Stimulated activated CD4-positive, alpha-beta T cell treated with anti-CD3 and anti-CD28 coated beads, Interleukin-4, amount 100 ng/mL, for 48 hours (primary cell): ENCODE measurements at regions not wholly inside any gene's neighbourhood (a gene's known extent, or its start where the extent isn't known, plus 50 kb on each side); places are given as distances from the start of the nearest gene placed in this dataset.
"Not testable (repeated sequence)": the region's sequence is repeated elsewhere in the genome, so short reads cannot be mapped to it uniquely, and the experiment has no call there.

Experiments
- DNase-seq, 2 donors: peaks; one replicate each; pipeline ENCODE4 v3.0.0-alpha.2; 2020; ENCODE audit warnings: low read depth in 2 of 2

DNA sequence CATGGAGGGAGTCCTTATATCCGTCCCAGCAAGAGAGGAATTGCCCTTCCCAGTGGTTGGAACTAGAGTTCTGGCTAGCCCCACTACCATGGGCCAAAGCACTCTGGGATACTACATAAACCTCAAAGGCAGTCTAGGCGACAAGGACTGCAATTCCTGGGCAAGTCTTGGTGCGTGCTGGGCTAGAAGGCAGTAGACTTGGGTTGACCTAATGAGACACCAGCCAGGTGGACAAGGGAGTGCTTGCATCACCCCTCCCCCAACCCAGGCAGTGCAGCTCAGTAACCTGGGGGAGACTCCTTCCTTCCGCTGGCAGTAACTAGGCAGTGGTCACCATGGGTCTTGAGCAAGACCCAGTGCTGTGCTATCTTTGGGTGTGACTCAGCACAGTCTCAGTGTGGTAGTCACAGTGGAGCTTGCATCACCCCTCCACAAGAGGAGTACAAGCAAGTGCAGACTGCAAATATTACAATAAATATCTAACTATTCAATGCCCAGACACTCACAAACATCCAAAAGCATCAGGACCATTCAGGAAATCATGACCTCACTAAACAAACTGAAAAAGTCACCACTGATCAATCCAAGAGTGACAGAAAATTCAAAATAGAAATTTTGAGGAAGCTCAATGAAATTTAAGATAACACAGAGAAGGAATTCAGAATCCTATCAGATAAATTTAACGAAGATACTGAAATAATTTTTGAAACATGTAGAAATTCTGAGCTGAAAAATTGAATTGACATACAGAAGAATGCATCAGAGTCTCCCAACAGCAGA is 84.7 kb upstream of the LYPLAL1 start:
- no peak for DNase-seq

DNA sequence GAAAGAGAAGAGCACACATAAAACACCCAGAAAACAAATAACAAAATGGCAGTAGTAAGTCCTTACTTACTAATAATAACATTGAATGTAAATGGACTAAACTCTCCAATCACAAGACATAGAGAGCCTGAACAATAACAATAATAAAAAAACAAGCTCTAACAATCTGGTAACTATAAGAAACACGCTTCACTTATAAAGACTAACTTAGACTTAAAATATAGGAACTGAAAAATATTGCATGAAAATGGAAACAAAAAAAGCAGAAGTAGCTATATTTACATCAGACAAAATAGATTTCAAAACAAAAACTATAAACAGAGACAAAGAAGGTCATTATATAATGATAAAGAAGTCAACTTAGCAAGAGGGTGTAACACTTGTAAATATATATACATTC is 83.1 kb upstream of the LYPLAL1 start:
- no peak for DNase-seq

DNA sequence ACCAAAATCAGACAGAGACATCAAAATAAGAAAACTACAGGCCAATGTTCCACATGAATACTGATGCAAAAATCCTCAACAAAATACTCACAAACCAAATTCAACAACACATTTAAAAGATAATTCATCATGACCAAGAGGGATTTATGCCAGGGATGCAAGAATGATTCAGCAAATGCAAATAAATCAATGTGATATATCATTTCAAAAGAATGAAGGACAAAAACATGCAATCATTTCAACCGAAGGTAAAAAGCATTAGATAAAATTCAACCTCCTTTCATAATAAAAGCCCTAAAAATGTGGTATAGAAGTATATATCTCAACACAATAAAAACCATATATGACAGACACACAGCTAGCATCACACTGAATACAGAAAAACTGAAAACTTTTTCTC is 81.5 kb upstream of the LYPLAL1 start:
- no peak for DNase-seq

DNA sequence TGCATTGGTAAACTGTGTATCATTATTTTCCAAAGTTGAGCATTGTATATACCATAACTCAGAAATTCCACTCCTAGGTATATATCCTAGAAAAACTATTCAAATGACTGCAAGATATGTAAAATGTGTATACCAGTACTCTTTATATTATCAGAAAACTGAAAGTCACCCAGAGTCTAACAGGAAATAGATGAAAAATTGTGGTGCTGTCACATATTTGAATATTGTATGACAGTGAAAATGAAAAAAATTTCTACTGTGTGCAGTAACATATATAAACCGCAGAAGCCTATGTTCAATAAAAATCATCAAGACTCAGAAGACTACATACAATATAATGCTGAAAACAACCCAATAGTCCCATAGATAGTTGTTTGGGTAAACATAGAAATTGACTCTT is 74.4 kb upstream of the LYPLAL1 start:
- no peak for DNase-seq

DNA sequence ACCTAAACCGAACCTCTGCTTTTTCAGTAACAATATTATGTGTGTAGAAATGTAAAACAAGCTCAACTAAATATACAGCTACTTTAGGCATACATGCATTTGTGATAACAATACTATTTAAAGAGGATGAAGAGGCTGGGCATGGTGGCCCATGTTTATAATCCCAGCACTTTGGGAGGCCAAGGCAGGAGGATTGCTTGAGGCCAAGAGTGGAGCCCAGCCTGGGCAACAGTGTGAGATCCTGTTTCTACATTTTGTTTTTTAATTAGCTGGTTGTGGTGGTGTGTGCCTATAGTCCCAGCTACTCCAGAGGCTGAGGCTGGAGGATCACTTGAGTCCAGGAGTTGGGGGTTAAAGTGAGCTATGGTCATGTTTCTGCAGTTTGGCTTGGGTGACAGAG is 73.6 kb upstream of the LYPLAL1 start:
- no peak for DNase-seq

DNA sequence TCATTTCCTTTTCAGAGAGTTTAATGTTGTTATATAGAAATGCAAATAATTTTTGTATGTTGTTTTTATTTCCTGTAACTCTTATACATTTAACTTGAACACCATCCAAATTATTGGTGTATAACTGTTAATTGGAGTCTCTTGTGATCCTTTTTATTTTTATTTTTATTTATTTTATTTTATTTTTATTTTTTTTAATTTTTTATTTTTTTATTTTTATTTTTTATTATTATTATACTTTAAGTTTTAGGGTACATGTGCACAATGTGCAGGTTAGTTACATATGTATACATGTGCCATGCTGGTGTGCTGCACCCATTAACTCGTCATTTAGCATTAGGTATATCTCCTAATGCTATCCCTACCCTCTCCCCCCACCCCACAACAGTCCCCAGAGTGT is 71.2 kb upstream of the LYPLAL1 start:
- DNase-seq: not testable (repeated sequence)

DNA sequence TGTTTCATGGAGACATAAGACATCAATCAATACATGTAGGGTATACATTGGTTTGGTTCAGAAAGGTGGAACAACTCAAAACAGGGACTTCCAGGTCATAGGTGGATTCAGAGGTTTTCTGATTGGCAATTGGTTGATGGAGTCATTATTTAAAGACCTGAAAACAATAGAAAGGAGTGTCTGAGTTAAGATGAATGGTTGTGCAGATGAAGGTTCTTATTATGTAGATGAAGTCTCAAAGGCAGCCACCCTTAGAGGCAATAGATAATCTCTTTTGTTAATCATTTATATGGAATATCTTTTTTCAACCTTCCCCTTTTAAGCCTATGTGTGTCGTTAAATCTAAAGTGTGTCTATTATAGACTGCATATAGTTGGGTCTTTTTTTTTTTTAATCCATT is 67.8 kb upstream of the LYPLAL1 start:
- DNase-seq: no peak

DNA sequence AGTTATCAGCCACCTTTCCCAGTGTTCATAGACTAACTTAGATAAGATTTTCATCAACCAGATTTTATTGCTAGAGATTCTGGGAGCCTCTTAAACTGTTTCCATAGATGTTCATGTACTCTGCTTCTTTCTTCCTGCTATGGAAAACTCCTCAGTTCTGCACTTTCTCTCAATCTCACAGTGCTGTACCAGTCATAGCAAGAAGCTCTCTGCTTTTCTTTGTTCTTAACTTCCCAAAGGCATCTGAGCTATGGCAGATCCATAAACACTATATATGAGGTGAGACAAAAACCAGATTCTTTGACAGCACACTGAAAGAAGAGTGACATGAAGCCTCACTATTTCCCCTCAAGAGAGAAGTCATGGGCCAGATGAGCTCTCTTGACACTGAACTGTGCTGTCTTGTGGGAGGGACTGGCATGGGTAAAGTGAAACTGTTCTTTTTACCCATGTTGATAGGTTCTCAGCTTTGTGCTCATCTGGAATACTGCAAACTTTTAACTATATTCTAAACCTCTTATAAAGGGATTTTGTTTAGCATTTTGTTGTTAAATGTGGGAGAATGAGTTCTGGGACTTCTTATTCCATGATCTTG is 64.2 kb upstream of the LYPLAL1 start:
- no peak for DNase-seq

DNA sequence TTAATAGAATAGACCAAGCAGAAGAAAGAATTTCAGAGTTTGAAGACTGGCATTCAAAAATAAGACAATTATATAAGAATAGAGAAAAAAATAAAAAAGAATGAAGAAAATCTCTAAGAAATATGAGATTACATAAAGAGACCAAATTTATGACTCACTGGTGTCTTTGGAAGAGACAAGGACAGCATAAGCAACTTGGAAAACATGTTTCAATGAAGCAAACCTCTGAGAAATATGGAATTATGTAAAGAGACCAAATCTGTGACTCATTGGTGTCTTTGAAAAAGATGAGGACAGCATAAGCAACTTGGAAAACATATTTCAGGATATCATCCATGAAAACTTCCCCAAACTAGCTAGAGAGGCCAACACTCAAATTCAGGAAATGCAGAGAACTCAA is 60.4 kb upstream of the LYPLAL1 start:
- DNase-seq: no peak

DNA sequence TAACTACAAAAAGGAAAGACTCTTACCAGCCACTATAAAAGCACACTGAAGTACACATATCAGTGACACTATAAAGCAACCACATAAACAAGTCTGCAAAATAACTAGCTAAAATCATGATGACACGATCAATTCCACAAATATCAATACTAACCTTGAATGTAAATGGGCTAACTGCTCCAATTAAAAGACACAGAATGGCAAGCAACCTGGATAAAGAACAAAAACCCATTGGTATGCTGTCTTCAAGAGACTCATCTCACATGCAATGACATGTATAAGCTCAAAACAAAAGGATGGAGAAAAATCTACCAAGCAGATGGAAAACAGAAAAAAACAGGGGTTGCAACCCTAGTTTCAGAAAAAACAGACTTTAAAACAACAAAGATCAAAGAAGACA is 59.7 kb upstream of the LYPLAL1 start:
- DNase-seq: no peak

DNA sequence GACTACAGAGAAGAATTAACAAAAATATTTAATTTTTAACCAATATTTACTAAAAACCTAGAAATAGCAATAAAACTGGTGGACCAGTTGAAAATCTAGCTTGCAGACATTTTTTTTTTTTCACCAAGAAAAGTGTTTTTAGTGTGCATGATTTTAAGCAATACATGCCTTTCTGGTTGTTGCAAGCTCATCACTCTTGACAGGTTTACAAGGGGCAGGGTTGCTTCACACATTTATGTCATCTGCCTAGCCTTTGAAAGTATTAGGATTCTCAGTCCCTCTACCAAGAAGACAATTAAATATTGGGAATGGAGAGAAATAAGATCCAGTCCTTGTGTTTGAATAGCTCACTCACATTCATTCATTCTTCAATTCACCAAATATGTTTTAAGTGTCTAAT is 53.8 kb upstream of the LYPLAL1 start:
- DNase-seq: no peak

DNA sequence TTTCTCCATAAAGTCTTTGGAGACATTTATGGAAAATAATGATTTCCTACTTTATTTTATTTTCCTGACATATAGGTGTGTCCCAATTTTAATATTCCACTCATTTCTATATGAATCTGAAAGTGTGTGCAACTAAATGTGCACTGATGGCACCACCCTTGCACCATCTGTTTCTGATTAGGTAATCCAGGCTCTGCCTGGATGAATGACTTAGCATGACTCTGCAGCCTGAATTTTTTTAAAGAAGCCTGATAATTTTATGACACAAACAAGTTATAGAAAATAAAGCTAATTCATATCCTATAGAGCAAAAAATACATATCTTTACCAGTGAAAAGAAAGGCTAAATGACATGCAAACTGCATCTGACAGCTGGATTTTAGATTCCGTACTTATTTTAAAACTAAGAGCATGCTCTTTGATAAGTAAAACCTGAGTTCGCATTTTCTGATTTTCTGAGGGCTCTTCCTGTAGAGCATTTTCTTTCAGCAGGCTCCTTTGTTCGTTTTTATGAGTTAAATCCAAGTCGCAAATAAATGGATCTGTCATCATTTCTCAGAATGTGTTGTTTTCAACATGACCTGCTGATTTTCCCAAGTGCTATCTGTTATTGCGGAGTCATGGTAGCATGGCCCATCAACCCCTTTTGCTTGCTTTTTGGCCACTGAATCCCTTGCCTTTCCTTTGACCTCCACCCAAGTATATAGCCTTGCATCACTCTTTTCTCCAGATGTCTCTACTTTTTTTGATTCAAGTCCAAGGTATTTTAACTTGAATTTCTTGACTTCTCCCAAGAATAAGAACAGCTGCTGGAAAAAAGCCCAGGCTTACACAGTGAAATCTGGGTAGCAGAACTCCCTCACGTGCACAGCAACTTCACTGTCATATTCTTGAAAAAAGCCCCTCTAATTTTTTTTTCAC is 52.8 kb upstream of the LYPLAL1 start:
- no peak for DNase-seq

DNA sequence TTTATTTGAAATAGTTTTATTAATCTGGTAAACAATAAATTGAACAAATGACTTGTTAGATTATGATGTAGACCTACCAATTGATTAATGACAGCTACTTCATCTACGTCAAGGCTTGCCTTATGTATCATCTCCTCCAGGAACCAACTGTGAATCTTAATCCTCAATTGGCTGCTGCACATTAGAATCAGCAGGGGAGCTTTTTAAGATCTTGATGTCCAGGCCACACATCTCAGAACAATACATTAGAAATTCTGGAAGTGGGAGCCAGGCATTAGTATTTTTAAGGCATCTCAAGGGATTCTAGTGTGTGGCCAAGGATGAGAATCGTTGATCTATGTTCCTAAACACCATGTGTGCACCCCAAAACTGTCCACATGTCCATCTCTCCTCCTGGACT is 52.0 kb upstream of the LYPLAL1 start:
- DNase-seq: no peak

DNA sequence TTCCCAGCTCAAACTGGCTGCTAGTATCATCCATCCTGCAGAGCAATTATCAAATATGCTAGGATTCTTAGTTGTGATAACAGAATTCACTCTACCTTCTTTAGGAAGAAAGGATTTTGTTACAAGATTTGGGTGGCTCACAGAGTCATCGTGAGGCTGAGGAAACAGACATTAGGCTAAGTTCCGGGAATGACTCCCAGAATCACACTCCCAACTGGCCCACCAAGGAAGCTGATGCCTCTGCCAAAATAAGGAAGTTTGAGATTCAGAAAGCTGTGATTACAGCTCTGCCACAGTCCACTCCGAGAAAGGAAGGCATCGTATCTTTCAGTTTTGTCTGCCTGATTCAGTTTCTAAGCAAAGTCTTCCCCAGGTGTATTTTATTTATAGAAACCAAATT is 50.6 kb upstream of the LYPLAL1 start:
- no peak for DNase-seq
